Keratinocyte (primary cell): ENCODE measurements at regions not wholly inside any gene's neighbourhood (a gene's known extent, or its start where the extent isn't known, plus 50 kb on each side); places are given as distances from the start of the nearest gene placed in this dataset.

ENCODE experiments used
- DNase-seq: peaks from one replicate; pipeline ENCODE4 v3.0.0-alpha.2; 2011; ENCODE audit warnings: low read depth, missing footprints, low spot score
- FAIRE-seq: peaks from 2 replicates; lab custom pipeline; 2011; peaks lifted over from hg19 to GRCh38; lab: Jason Lieb, UNC
- H2AFZ ChIP-seq: 2 replicates; pipeline ENCODE4 v1.6.0; 2012; ENCODE audit warnings: low read length, control low read depth, inconsistent platforms; ENCODE audit not compliant: control insufficient read depth
- H3K27ac ChIP-seq: 2 replicates; pipeline ENCODE4 v1.5.1; 2011; ENCODE audit warnings: low read length; ENCODE audit not compliant: control insufficient read depth, insufficient read depth
- H3K27me3 ChIP-seq: 3 replicates; pipeline ENCODE4 v1.6.0; 2011; ENCODE audit warnings: low read length; ENCODE audit not compliant: control insufficient read depth, insufficient read depth; ENCODE audit errors: extremely low read depth
- H3K36me3 ChIP-seq, 2 experiments: 2 replicates in 1 of 2; 3 replicates in 1 of 2; pipeline ENCODE4 v1.5.1; 2011; ENCODE audit warnings: low read length in 2 of 2, mild to moderate bottlenecking in 1 of 2; ENCODE audit not compliant: control insufficient read depth in 2 of 2, insufficient read depth in 2 of 2; ENCODE audit errors: extremely low read depth in 1 of 2
- H3K4me1 ChIP-seq: 3 replicates; pipeline ENCODE4 v1.5.1; 2011; ENCODE audit warnings: low read length; ENCODE audit not compliant: control insufficient read depth, insufficient read depth; ENCODE audit errors: extremely low read depth
- H3K4me2 ChIP-seq: 3 replicates; pipeline ENCODE4 v1.6.0; 2011; ENCODE audit warnings: low read depth, low read length; ENCODE audit not compliant: control insufficient read depth, insufficient read depth; ENCODE audit errors: extremely low read depth
- H3K4me3 ChIP-seq, 3 experiments: fragments of 200-600 bp in 1 of 3; sonication (generic) in 1 of 3; 2 replicates in 2 of 3; 3 replicates in 1 of 3; pipeline ENCODE4 v1.5.1; 2011 to 2016; ENCODE audit warnings: low read length in 3 of 3, mild to moderate bottlenecking in 3 of 3, control low read depth in 2 of 3, inconsistent platforms in 1 of 3, low read depth in 1 of 3, mixed read lengths in 1 of 3, mixed run types in 1 of 3, moderate library complexity in 1 of 3; ENCODE audit not compliant: control insufficient read depth in 2 of 3, insufficient read depth in 2 of 3; ENCODE audit errors: extremely low read depth in 1 of 3
- H3K79me2 ChIP-seq: 2 replicates; pipeline ENCODE4 v1.6.0; 2012; ENCODE audit warnings: low read length; ENCODE audit not compliant: control insufficient read depth, insufficient read depth
- H3K9ac ChIP-seq: 3 replicates; pipeline ENCODE4 v1.6.0; 2011; ENCODE audit warnings: low read length; ENCODE audit not compliant: control insufficient read depth, insufficient read depth; ENCODE audit errors: extremely low read depth
- H3K9me1 ChIP-seq: 3 replicates; pipeline ENCODE4 v1.6.0; 2011; ENCODE audit warnings: low read length; ENCODE audit not compliant: control insufficient read depth, insufficient read depth; ENCODE audit errors: extremely low read depth
- H3K9me3 ChIP-seq: 2 replicates; pipeline ENCODE4 v1.5.1; 2012; ENCODE audit warnings: low read depth, low read length; ENCODE audit not compliant: control insufficient read depth
- H4K20me1 ChIP-seq: 3 replicates; pipeline ENCODE4 v1.6.0; 2011; ENCODE audit warnings: low read length; ENCODE audit not compliant: control insufficient read depth, insufficient read depth; ENCODE audit errors: extremely low read depth
- CTCF ChIP-seq, 3 experiments: IDR thresholded peaks in 1 of 3; conservative IDR thresholded peaks in 1 of 3; optimal IDR thresholded peaks in 1 of 3; 2 replicates in 2 of 3; 3 replicates in 1 of 3; pipeline versions ENCODE3 to v1.5.1; 2011; ENCODE audit warnings: low read length in 3 of 3, mild to moderate bottlenecking in 3 of 3, moderate library complexity in 2 of 3, control low read depth in 1 of 3, inconsistent platforms in 1 of 3; ENCODE audit not compliant: insufficient read depth in 2 of 3; ENCODE audit errors: extremely low read depth in 1 of 3
- EZH2 ChIP-seq: IDR thresholded peaks from one replicate; pipeline ENCODE4 v1.6.1; 2012; ENCODE audit warnings: inconsistent platforms, mild to moderate bottlenecking, low read length, moderate library complexity
- dilution Hi-C: fragments of 300-500 bp; cut with MboI; formaldehyde crosslinking; loops from one replicate; pipeline ENCODE4 v1.7.0; 2020; ENCODE audit warnings: low sequenced_read_pairs; ENCODE audit not compliant: extremely low pct_ligation_motif_present

- no peak overlapping the region for H3K4me2 ChIP-seq
- H3K9me3 ChIP-seq: no peaks in the 10 kb centered on the region
- no peaks in the 10 kb centered on the region for H3K36me3 ChIP-seq
- no peak overlapping the region for H3K27ac ChIP-seq
- dilution Hi-C loops: no loop called here
- H3K4me3 ChIP-seq: no peak overlapping the region
- no peaks in the 10 kb centered on the region for H3K9me1 ChIP-seq
- H3K79me2 ChIP-seq: no peaks in the 10 kb centered on the region
- TF ChIP-seq EZH2: no peak
- TF ChIP-seq CTCF (optimal IDR thresholded peaks at IDR 0.05 in 1 of 3, IDR thresholded peaks at IDR 0.05 in 1 of 3, conservative IDR thresholded peaks at IDR 0.05 in 1 of 3; ENCODE audit: extremely low read depth in 1 of 3, insufficient read depth in 2 of 3, low read length in 3 of 3): no peak
- no peaks in the 10 kb centered on the region for H3K27me3 ChIP-seq
- no peaks in the 10 kb centered on the region for H4K20me1 ChIP-seq
- H3K4me1 ChIP-seq: no peaks in the 10 kb centered on the region
- FAIRE-seq: no peak
- no peak overlapping the region for H3K9ac ChIP-seq
- DNase-seq: no peak
- no peak overlapping the region for H2AFZ ChIP-seq
Observed at GRCh38 chr10:84902553-84902952, 574.2 kb downstream of the CCSER2 start.

- no peak for DNase-seq
- H3K27me3 ChIP-seq: no peaks in the 10 kb centered on the region
- no peaks in the 10 kb centered on the region for H3K36me3 ChIP-seq
- H3K9ac ChIP-seq: no peak overlapping the region
- no peaks in the 10 kb centered on the region for H3K79me2 ChIP-seq
- H3K4me3 ChIP-seq: no peak overlapping the region
- no peak for TF ChIP-seq CTCF (optimal IDR thresholded peaks at IDR 0.05 in 1 of 3, IDR thresholded peaks at IDR 0.05 in 1 of 3, conservative IDR thresholded peaks at IDR 0.05 in 1 of 3; ENCODE audit: extremely low read depth in 1 of 3, insufficient read depth in 2 of 3, low read length in 3 of 3)
- TF ChIP-seq EZH2: no peak
- H3K4me2 ChIP-seq: no peak overlapping the region
- no peak overlapping the region for H2AFZ ChIP-seq
- H3K27ac ChIP-seq: no peak overlapping the region
- H4K20me1 ChIP-seq: no peaks in the 10 kb centered on the region
- H3K4me1 ChIP-seq: no peaks in the 10 kb centered on the region
- dilution Hi-C loops: no loop called here
- no peak for FAIRE-seq
- H3K9me3 ChIP-seq: no peaks in the 10 kb centered on the region
- H3K9me1 ChIP-seq: no peaks in the 10 kb centered on the region
Observed at GRCh38 chr10:84903320-84903719, 574.9 kb downstream of the CCSER2 start.
